ENCODE measurements at regions not wholly inside any gene's neighbourhood (a gene's known extent, or its start where the extent isn't known, plus 50 kb on each side); places are given as distances from the start of the nearest gene placed in this dataset.

- 55 to 78% (median 69%) methylated on average over 1 of the region's 1 CpG for WGBS, 4 donors
- TF ChIP-seq CTCF (IDR thresholded peaks at IDR 0.05), result no peak
- no peak overlapping the region for H3K27ac ChIP-seq
- H3K27me3 ChIP-seq, result no peaks in the 10 kb centered on the region
- no peaks in the 10 kb centered on the region for H3K36me3 ChIP-seq (replicated peaks in 1 of 2)
- H3K4me3 ChIP-seq, result no peak overlapping the region
- H3K9me3 ChIP-seq (replicated peaks in 1 of 3), result no peaks in the 10 kb centered on the region
- no peaks in the 10 kb centered on the region for H3K4me1 ChIP-seq (replicated peaks in 1 of 2)
- no peak for DNase-seq
- intact Hi-C loops (cut with DNase I), result no loop called here
Measured at GRCh38 chr3:103653996-103654395, 1219.2 kb downstream of the ZPLD1 start.

GRCh38 chr3:103657756-103658155 lies 1222.9 kb downstream of the ZPLD1 start:
- 59 to 71% (median 65%) methylated on average over 8 of the region's 8 CpGs for WGBS, 4 donors
- no peak for DNase-seq
- Histone ChIP-seq H3K27ac (no peak overlapping the region), H3K9me3 (replicated peaks in 1 of 3) (no peaks in the 10 kb centered on the region), H3K36me3 (replicated peaks in 1 of 2) (no peaks in the 10 kb centered on the region), H3K4me1 (replicated peaks in 1 of 2) (no peaks in the 10 kb centered on the region), H3K27me3 (no peaks in the 10 kb centered on the region), H3K4me3 (no peak overlapping the region)
- no peak for TF ChIP-seq POLR2A (IDR thresholded peaks at IDR 0.05)
- intact Hi-C loops (cut with DNase I), result no loop called here

- TF ChIP-seq POLR2A (IDR thresholded peaks at IDR 0.05) (no peak), CTCF (IDR thresholded peaks at IDR 0.05) (no peak)
- 65 to 91% (median 73%) methylated on average over 2 of the region's 2 CpGs for WGBS, 4 donors
- intact Hi-C loops (cut with DNase I), result no loop called here
Measured at GRCh38 chr3:103660810-103661209, 1226.0 kb downstream of the ZPLD1 start.

GRCh38 chr3:103662591-103662990 lies 1227.8 kb downstream of the ZPLD1 start:
- intact Hi-C loops (cut with DNase I), result no loop called here
- TF ChIP-seq POLR2A (IDR thresholded peaks at IDR 0.05) (no peak), CTCF (IDR thresholded peaks at IDR 0.05) (no peak)
- 84 to 97% (median 94%) methylated on average over 3 of the region's 3 CpGs for WGBS, 4 donors

More at GRCh38 chr3:103660810-103661209, 1226.0 kb downstream of the ZPLD1 start:
- Histone ChIP-seq H3K9me3 (replicated peaks in 1 of 3) (no peaks in the 10 kb centered on the region), H3K36me3 (replicated peaks in 1 of 2) (no peaks in the 10 kb centered on the region), H3K4me1 (replicated peaks in 1 of 2) (no peaks in the 10 kb centered on the region), H3K4me3 (no peak overlapping the region), H3K27me3 (no peaks in the 10 kb centered on the region), H3K27ac (no peak overlapping the region)
- no peak for DNase-seq

GRCh38 chr3:103672346-103672745 lies 1237.5 kb downstream of the ZPLD1 start:
- no peaks in the 10 kb centered on the region for H3K9me3 ChIP-seq (replicated peaks in 1 of 3)
- H3K4me3 ChIP-seq, result no peak overlapping the region
- no peak overlapping the region for H3K27ac ChIP-seq

More at GRCh38 chr3:103662591-103662990, 1227.8 kb downstream of the ZPLD1 start:
- Histone ChIP-seq H3K36me3 (replicated peaks in 1 of 2) (no peaks in the 10 kb centered on the region), H3K4me1 (replicated peaks in 1 of 2) (no peaks in the 10 kb centered on the region), H3K27me3 (no peaks in the 10 kb centered on the region), H3K27ac (no peak overlapping the region), H3K4me3 (no peak overlapping the region), H3K9me3 (replicated peaks in 1 of 3) (no peaks in the 10 kb centered on the region)
- no peak for DNase-seq

More at GRCh38 chr3:103672346-103672745, 1237.5 kb downstream of the ZPLD1 start:
- H3K36me3 ChIP-seq (replicated peaks in 1 of 2), result no peaks in the 10 kb centered on the region
- H3K27me3 ChIP-seq, result no peaks in the 10 kb centered on the region
- intact Hi-C loops (cut with DNase I), result no loop called here
- no peaks in the 10 kb centered on the region for H3K4me1 ChIP-seq (replicated peaks in 1 of 2)
- 67 to 74% (median 73%) methylated on average over 2 of the region's 2 CpGs for WGBS, 4 donors
- no peak for DNase-seq
- no peak for TF ChIP-seq POLR2A (IDR thresholded peaks at IDR 0.05)
- no peak for TF ChIP-seq CTCF (IDR thresholded peaks at IDR 0.05)
